KOPT-K1 (cell line): ENCODE measurements at regions not wholly inside any gene's neighbourhood (a gene's known extent, or its start where the extent isn't known, plus 50 kb on each side); places are given as distances from the start of the nearest gene placed in this dataset.

Experiments used
- H3K27ac ChIP-seq: fragments of 200-600 bp; sonication (generic); 2 replicates; pipeline ENCODE4 v1.5.1; 2016; ENCODE audit warnings: antibody characterized with exemption, mild to moderate bottlenecking, low read depth, low read length; ENCODE audit not compliant: poor library complexity, severe bottlenecking
- H3K36me3 ChIP-seq: fragments of 200-600 bp; sonication (generic); 2 replicates; pipeline ENCODE4 v1.5.1; 2017; ENCODE audit warnings: antibody characterized with exemption, mild to moderate bottlenecking, low read length, moderate library complexity; ENCODE audit not compliant: insufficient read depth
- H3K9me3 ChIP-seq: fragments of 200-600 bp; sonication (generic); 2 replicates; pipeline ENCODE4 v1.5.1; 2017; ENCODE audit warnings: antibody characterized with exemption, low read length, mild to moderate bottlenecking; ENCODE audit not compliant: insufficient read depth, poor library complexity, severe bottlenecking

GRCh38 chr12:92602930-92603623 is 99.7 kb upstream of the PLEKHG7 start:
- H3K36me3 ChIP-seq: no peaks in the 10 kb centered on the region
- H3K9me3 ChIP-seq: peaks cover 26% of the 10 kb centered on the region
- H3K27ac ChIP-seq: no peak overlapping the region

- Histone ChIP-seq H3K27ac (no peak overlapping the region), H3K9me3 (peaks cover 26% of the 10 kb centered on the region), H3K36me3 (no peaks in the 10 kb centered on the region)
These were observed 100.3 kb upstream of the PLEKHG7 start for GRCh38 chr12:92602476-92602875.

- Histone ChIP-seq H3K27ac (no peak overlapping the region), H3K9me3 (peaks cover 26% of the 10 kb centered on the region), H3K36me3 (no peaks in the 10 kb centered on the region)
These were observed 101.1 kb upstream of the PLEKHG7 start for GRCh38 chr12:92601680-92602079.

GRCh38 chr12:92601176-92601575 is 101.6 kb upstream of the PLEKHG7 start:
- Histone ChIP-seq H3K9me3 (peaks cover 26% of the 10 kb centered on the region), H3K27ac (no peak overlapping the region), H3K36me3 (no peaks in the 10 kb centered on the region)

GRCh38 chr12:92600052-92600451 is 102.7 kb upstream of the PLEKHG7 start:
- H3K9me3 ChIP-seq: peaks cover 26% of the 10 kb centered on the region
- no peaks in the 10 kb centered on the region for H3K36me3 ChIP-seq
- H3K27ac ChIP-seq: no peak overlapping the region

GRCh38 chr12:92597997-92598396 is 104.8 kb upstream of the PLEKHG7 start:
- Histone ChIP-seq H3K27ac (no peak overlapping the region), H3K36me3 (no peaks in the 10 kb centered on the region), H3K9me3 (peaks cover 26% of the 10 kb centered on the region)

- Histone ChIP-seq H3K27ac (no peak overlapping the region), H3K36me3 (no peaks in the 10 kb centered on the region), H3K9me3 (peaks cover 24% of the 10 kb centered on the region)
These were observed 105.7 kb upstream of the PLEKHG7 start for GRCh38 chr12:92597118-92597517.

GRCh38 chr12:92596383-92596782 is 106.4 kb upstream of the PLEKHG7 start:
- Histone ChIP-seq H3K27ac (no peak overlapping the region), H3K9me3 (peaks cover 21% of the 10 kb centered on the region), H3K36me3 (no peaks in the 10 kb centered on the region)

GRCh38 chr12:92595663-92596062 is 107.1 kb upstream of the PLEKHG7 start:
- Histone ChIP-seq H3K9me3 (peaks cover 14% of the 10 kb centered on the region), H3K27ac (no peak overlapping the region)

GRCh38 chr12:92593734-92594402 is 108.9 kb upstream of the PLEKHG7 start:
- no peaks in the 10 kb centered on the region for H3K9me3 ChIP-seq
- no peak overlapping the region for H3K27ac ChIP-seq
- no peaks in the 10 kb centered on the region for H3K36me3 ChIP-seq

More at GRCh38 chr12:92595663-92596062, 107.1 kb upstream of the PLEKHG7 start:
- H3K36me3 ChIP-seq: no peaks in the 10 kb centered on the region

GRCh38 chr12:92585115-92585727 is 117.6 kb upstream of the PLEKHG7 start:
- H3K27ac ChIP-seq: no peak overlapping the region
- no peaks in the 10 kb centered on the region for H3K9me3 ChIP-seq
- no peaks in the 10 kb centered on the region for H3K36me3 ChIP-seq

GRCh38 chr12:92583910-92584309 is 118.9 kb upstream of the PLEKHG7 start:
- Histone ChIP-seq H3K36me3 (no peaks in the 10 kb centered on the region), H3K27ac (no peak overlapping the region), H3K9me3 (no peaks in the 10 kb centered on the region)

- no peak overlapping the region for H3K27ac ChIP-seq
- no peaks in the 10 kb centered on the region for H3K9me3 ChIP-seq
- no peaks in the 10 kb centered on the region for H3K36me3 ChIP-seq
These were observed 119.9 kb upstream of the PLEKHG7 start for GRCh38 chr12:92582893-92583292.

- no peaks in the 10 kb centered on the region for H3K9me3 ChIP-seq
- H3K27ac ChIP-seq: no peak overlapping the region
- no peaks in the 10 kb centered on the region for H3K36me3 ChIP-seq
These were observed 120.3 kb upstream of the PLEKHG7 start for GRCh38 chr12:92582475-92582874.

GRCh38 chr12:92581604-92582003 is 121.2 kb upstream of the PLEKHG7 start:
- H3K27ac ChIP-seq: no peak overlapping the region
- no peaks in the 10 kb centered on the region for H3K36me3 ChIP-seq
- no peaks in the 10 kb centered on the region for H3K9me3 ChIP-seq
